Endothelial cell (in vitro differentiated cells): ENCODE measurements at regions not wholly inside any gene's neighbourhood (a gene's known extent, or its start where the extent isn't known, plus 50 kb on each side); places are given as distances from the start of the nearest gene placed in this dataset.

ENCODE experiments used
- DNase-seq: peaks from one replicate; pipeline ENCODE4 v3.0.0; 2021; ENCODE audit warnings: low spot score
- H3K27ac Mint-ChIP-seq: one replicate; pipeline ENCODE4 v1.8.0; 2021; ENCODE audit warnings: mixed read lengths, inconsistent platforms; ENCODE audit not compliant: unreplicated experiment
- H3K27me3 Mint-ChIP-seq: one replicate; pipeline ENCODE4 v1.8.0; 2021; ENCODE audit warnings: mild to moderate bottlenecking, moderate library complexity, mixed read lengths, inconsistent platforms; ENCODE audit not compliant: unreplicated experiment
- H3K36me3 Mint-ChIP-seq: one replicate; pipeline ENCODE4 v1.8.0; 2021; ENCODE audit warnings: mild to moderate bottlenecking, low read depth, mixed read lengths, inconsistent platforms; ENCODE audit not compliant: unreplicated experiment
- H3K4me1 Mint-ChIP-seq: one replicate; pipeline ENCODE4 v1.8.0; 2021; ENCODE audit warnings: mild to moderate bottlenecking, mixed read lengths, inconsistent platforms; ENCODE audit not compliant: unreplicated experiment
- H3K4me3 Mint-ChIP-seq: one replicate; pipeline ENCODE4 v1.8.0; 2021; ENCODE audit warnings: mild to moderate bottlenecking, mixed read lengths, inconsistent platforms; ENCODE audit not compliant: unreplicated experiment
- H3K9me3 Mint-ChIP-seq: one replicate; pipeline ENCODE4 v1.8.0; 2021; ENCODE audit warnings: mixed read lengths, inconsistent platforms; ENCODE audit not compliant: unreplicated experiment
- TF ChIP-seq, protein P1 (sequence below): fragments of 200-600 bp; sonication (generic); IDR thresholded peaks from one replicate; pipeline ENCODE4 v1.5.0; 2021; ENCODE audit warnings: antibody characterized with exemption; ENCODE audit not compliant: unreplicated experiment

DNA sequence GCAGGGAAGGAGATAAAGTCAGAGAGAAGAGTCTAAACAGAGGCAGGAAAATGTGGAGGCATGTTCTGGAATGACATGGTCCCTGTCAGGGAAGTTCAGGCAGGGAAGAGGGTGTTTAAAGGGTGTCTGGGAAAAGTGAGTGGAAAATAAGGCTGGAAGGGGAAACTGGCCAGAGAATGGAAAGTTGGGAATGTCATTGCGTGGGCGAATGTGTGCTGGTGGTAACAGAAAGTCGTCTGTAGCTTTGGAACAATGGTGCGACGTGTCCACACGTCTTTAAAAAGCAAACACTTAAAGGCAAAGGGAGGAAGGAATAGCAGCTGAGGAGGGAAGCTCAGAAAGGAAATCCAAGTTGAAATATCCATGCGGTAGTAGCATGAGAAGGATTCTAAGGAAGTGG lies 469.5 kb upstream of the SALL3 start:
- Mint-ChIP-seq H3K4me1 (no peaks in the 10 kb centered on the region), H3K27ac (no peak overlapping the region), H3K36me3 (peaks cover 20% of the 10 kb centered on the region), H3K4me3 (no peak overlapping the region), H3K9me3 (peaks cover 58% of the 10 kb centered on the region), H3K27me3 (peaks cover 12% of the 10 kb centered on the region)
- TF ChIP-seq, protein P1, sequence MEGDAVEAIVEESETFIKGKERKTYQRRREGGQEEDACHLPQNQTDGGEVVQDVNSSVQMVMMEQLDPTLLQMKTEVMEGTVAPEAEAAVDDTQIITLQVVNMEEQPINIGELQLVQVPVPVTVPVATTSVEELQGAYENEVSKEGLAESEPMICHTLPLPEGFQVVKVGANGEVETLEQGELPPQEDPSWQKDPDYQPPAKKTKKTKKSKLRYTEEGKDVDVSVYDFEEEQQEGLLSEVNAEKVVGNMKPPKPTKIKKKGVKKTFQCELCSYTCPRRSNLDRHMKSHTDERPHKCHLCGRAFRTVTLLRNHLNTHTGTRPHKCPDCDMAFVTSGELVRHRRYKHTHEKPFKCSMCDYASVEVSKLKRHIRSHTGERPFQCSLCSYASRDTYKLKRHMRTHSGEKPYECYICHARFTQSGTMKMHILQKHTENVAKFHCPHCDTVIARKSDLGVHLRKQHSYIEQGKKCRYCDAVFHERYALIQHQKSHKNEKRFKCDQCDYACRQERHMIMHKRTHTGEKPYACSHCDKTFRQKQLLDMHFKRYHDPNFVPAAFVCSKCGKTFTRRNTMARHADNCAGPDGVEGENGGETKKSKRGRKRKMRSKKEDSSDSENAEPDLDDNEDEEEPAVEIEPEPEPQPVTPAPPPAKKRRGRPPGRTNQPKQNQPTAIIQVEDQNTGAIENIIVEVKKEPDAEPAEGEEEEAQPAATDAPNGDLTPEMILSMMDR, result no peak
- DNase-seq, result no peak

DNA sequence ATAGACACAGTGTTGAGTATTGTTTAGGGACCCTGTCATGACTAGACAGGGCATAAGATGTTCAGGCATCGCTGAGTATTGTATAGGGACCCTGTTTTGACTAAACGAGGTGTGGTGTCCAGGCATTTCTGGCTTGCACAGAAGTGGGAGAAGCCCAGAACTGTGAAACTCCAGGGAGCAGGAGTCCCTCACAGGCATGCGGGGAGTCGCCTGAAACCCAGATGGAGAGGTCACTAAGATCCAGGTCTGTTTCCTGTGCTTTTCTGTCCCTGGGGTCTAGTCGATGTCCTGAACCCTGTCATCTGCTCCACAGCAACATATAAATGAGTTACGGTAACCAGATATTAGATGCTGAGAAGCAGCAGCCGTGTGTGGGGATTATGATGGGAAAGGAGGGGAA lies 469.0 kb upstream of the SALL3 start:
- no peak overlapping the region for H3K4me3 Mint-ChIP-seq
- H3K27ac Mint-ChIP-seq, result no peak overlapping the region
- TF ChIP-seq, protein P1, result no peak
- no peak for DNase-seq
- peaks cover 58% of the 10 kb centered on the region for H3K9me3 Mint-ChIP-seq
- no peaks in the 10 kb centered on the region for H3K4me1 Mint-ChIP-seq
- H3K36me3 Mint-ChIP-seq, result peaks cover 20% of the 10 kb centered on the region
- peaks cover 12% of the 10 kb centered on the region for H3K27me3 Mint-ChIP-seq

DNA sequence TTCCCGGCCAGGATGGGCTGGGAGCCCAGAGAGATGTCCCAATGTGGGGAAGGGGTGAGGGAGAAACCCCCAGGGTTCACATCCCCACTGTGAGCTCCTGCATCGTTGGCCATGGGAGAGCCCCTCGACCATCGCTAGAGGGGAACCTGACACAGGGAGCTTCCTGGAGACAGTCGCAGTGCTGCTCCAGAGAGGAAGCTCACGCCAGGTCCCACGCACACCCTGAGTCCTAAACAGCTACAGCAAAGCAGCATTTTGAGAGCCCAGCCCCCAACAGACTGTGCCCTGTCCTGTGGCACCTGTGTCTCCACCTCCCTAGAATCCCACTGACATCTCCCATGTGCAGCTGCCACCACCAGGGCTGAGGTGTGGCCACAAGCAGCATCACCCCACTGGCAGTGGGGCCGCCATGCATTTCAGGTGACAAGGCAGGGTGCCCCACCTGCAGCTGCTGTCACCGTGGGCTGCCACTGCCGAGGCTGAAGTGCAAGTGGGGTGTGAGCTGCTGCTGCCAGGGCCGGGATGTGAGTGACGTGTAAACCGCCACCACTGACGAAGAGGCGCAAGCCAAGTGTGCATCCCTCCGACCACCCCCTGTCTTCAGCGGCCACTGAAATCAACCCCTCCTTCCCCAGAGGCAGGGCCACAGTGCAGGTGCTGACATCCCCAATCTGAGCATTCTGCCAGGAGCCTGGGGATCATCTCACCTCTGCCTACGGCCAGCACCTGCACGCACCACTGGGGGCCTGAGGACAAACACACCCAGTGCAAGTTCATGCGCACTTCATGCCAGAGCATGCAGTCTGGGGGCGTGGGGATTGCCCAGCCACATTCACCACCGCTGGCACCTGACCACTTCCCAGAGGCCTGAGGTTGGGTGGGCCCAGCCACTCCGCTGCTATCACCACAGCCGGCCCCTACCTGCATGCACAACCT lies 467.7 kb upstream of the SALL3 start:
- H3K27ac Mint-ChIP-seq, result no peak overlapping the region
- H3K9me3 Mint-ChIP-seq, result peaks cover 59% of the 10 kb centered on the region
- DNase-seq, result no peak
- H3K27me3 Mint-ChIP-seq, result peaks cover 8% of the 10 kb centered on the region
- peaks cover 20% of the 10 kb centered on the region for H3K36me3 Mint-ChIP-seq
- no peaks in the 10 kb centered on the region for H3K4me1 Mint-ChIP-seq
- H3K4me3 Mint-ChIP-seq, result no peak overlapping the region
- TF ChIP-seq, protein P1, result no peak

DNA sequence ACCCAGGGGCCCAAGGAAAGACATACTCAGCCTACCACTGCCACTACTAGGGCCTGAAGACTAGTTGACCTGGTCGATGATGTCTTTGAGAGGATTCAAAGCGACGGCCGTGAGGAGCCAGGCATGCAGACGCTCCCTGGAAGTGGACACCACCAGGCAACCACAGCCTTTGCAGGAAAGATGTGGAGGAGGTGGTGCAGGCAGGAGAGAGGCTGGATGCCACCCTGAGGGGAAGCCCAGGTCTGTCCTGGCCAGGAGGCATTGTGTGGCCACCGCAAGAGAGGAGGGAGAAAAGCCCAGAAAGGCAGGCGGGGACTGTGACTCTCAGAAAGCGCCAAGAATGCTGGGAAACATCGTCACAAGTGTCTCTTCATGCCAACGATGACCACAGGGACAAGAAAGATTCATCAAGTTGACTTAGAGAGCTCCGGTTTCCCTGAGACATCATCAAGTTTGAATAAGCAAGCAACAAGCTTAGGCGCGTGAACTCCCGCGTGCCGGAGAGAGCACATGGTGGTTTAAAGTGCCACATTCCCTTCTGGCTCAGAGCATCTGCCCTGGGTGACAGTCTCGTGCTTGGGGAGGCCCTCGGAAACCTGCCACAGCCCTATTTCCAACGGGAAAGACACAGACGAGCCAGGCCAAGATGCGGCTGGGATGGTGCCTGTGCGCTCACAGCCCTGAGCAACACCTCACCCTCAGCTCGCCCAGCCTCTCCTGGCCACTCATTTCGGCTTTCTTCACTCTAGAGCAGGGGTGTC lies 464.5 kb upstream of the SALL3 start:
- Mint-ChIP-seq H3K27ac (no peak overlapping the region), H3K9me3 (peaks cover 54% of the 10 kb centered on the region), H3K36me3 (peaks cover 11% of the 10 kb centered on the region), H3K4me1 (no peaks in the 10 kb centered on the region), H3K4me3 (no peak overlapping the region), H3K27me3 (no peaks in the 10 kb centered on the region)
- TF ChIP-seq, protein P1, result no peak
- DNase-seq, result no peak

DNA sequence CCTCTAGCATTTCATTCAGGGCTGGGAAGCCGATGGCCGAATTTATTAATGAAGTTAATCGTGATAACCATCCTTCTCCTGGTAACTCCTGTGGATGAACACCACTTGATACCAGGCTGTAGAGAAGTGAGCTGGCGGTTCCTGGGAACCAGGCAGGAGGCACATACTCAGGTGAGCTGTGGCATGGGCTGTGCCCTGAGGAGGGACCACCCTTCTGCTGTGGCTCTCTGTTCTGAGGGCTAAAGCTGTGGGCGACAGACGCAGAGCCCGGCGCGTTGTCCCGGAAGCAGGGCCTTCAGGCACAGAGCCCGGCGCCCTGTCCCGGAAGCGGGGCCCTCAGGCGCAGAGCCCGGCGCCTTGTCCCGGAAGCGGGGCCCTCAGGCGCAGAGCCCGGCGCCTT lies 462.3 kb upstream of the SALL3 start:
- Mint-ChIP-seq H3K27ac (no peak overlapping the region), H3K27me3 (peaks cover 11% of the 10 kb centered on the region), H3K36me3 (peaks cover 16% of the 10 kb centered on the region), H3K4me1 (no peaks in the 10 kb centered on the region), H3K4me3 (no peak overlapping the region), H3K9me3 (peaks cover 53% of the 10 kb centered on the region)
- TF ChIP-seq, protein P1, result no peak
- no peak for DNase-seq
